GM10248 (cell line): ENCODE measurements at regions not wholly inside any gene's neighbourhood (a gene's known extent, or its start where the extent isn't known, plus 50 kb on each side); places are given as distances from the start of the nearest gene placed in this dataset.

Experiments
- CTCF ChIA-PET: fragments of 300-600 bp; sonication (Branson Sonifier 250); formaldehyde crosslinking; extraction: SDS; loops from one replicate; lab custom pipeline; 2021; ENCODE audit warnings: antibody characterized with exemption; lab: Yijun Ruan, JAX
- POLR2A ChIA-PET: fragments of 350-650 bp; sonication (Branson Sonifier 250); formaldehyde crosslinking; extraction: SDS; loops from one replicate; lab custom pipeline; 2020; ENCODE audit warnings: antibody characterized with exemption; lab: Yijun Ruan, JAX
- DNase-seq: peaks from one replicate; pipeline ENCODE4 v3.0.0; 2012; ENCODE audit errors: extremely low spot score
- TF ChIP-seq, protein P1 (sequence below): IDR thresholded peaks from 2 replicates; pipeline ENCODE4 v1.5.1; 2012; ENCODE audit warnings: mild to moderate bottlenecking, low read depth; ENCODE audit errors: extremely low read depth, missing control alignments, control extremely low read depth

DNA sequence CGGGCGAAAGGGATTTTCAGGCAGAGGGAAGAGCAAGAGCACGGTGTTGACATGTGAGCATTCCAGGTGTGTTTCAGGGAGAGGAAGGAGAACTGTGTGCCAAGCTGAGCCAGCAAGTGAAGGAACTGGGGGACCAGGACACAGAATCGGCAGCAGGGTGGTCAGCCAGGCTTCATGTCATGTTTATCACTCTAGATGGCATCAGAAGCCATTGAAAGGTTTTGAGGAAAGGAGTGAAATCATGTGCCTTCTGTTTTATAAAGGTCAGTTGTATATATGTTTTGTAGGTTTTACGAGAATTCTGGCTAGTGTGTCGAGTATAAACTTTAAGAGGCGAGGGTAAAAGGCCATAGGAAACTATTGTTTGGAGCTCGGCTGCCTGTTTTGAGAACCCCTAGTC is 682.3 kb downstream of the TRIML1 start:
- ChIA-PET CTCF (no interaction called here), POLR2A (no interaction called here)
- no peak for DNase-seq
- TF ChIP-seq, protein P1, sequence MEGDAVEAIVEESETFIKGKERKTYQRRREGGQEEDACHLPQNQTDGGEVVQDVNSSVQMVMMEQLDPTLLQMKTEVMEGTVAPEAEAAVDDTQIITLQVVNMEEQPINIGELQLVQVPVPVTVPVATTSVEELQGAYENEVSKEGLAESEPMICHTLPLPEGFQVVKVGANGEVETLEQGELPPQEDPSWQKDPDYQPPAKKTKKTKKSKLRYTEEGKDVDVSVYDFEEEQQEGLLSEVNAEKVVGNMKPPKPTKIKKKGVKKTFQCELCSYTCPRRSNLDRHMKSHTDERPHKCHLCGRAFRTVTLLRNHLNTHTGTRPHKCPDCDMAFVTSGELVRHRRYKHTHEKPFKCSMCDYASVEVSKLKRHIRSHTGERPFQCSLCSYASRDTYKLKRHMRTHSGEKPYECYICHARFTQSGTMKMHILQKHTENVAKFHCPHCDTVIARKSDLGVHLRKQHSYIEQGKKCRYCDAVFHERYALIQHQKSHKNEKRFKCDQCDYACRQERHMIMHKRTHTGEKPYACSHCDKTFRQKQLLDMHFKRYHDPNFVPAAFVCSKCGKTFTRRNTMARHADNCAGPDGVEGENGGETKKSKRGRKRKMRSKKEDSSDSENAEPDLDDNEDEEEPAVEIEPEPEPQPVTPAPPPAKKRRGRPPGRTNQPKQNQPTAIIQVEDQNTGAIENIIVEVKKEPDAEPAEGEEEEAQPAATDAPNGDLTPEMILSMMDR: no peak

DNA sequence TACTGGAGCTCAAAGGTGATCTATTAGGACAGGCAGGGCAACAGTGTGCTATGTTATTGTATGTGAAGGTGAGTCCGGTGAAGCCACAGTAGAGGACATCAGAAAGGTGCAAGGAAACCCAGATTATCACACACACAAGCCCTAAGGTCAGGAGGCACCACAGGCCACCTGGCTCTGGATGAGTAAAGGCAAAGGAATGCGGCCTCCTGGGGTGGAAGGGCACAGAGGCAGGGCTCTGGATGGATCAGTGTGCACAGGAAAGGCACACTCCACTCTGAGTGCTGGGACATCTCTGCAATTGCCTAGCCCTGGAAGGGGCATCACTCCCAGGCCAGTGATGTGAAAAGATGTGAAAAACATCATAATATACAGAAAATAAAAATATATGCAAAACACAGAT is 683.5 kb downstream of the TRIML1 start:
- TF ChIP-seq, protein P1: no peak
- ChIA-PET POLR2A (no interaction called here), CTCF (no interaction called here)
- no peak for DNase-seq

GRCh38 chr4:188824553-188824952 is 685.3 kb downstream of the TRIML1 start:
- ChIA-PET POLR2A (no interaction called here), CTCF (no interaction called here)

DNA sequence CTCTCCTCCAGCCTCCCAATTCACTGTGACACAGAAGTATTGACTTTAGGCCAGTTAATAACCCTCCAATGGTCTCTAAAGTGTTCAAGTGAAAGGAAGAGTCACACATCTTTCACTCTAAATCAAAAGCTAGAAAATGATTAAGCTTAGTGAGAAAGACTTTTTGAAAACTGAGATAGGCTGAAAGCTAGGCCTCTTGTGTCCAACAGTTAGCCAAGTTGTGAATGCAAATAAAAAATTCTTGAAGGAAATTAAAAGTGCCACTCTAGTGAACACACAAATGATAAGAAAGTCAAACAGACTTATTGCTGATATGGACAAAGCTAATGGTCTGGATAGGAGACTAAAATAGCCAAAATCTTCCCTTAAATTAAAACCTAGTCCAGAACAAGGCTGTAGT is 687.2 kb downstream of the TRIML1 start:
- DNase-seq: no peak
- ChIA-PET CTCF (no interaction called here), POLR2A (no interaction called here)
- TF ChIP-seq, protein P1: no peak

More at GRCh38 chr4:188824553-188824952, 685.3 kb downstream of the TRIML1 start:
- no peak for DNase-seq
- TF ChIP-seq, protein P1: no peak

DNA sequence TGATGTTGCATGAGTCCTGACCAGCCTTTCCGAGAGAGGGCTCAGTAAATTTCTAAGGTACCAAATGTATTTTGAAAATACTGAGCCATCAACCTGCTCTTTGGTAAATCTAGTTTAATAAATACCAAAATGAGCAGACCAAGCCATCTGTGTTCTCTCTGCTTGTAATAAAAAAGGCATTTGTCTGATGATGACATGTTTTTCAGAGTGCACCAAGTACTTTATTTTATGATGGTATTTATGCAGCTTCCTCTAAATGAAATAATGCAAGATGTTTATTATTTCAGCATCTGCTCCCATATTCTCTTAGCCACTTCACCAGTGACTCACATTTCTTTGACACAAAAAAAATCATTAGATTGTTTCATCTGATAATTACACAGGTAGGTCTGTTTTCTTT is 700.5 kb downstream of the TRIML1 start:
- POLR2A ChIA-PET: no interaction called here
- DNase-seq: no peak
- TF ChIP-seq, protein P1: no peak
- CTCF ChIA-PET: no interaction called here

DNA sequence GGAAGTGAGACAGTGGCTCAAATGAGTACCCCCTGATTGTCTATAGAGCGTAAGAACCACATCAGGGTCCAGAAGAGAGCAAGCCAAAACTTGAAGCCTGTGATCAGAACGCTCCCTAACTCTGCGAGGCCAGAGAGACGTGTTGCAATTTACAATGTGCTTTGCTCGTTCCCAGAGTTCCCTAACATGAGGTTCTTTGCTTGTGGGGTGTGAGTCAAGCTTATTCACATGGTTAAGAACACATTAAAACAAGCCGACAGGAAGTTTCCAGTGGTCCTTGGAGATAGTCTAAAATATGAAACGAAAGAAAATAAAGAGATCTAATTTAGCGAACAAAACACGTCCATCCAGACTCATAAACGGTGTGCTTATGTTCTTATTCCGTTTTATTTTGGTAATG is 702.3 kb downstream of the TRIML1 start:
- CTCF ChIA-PET: no interaction called here
- DNase-seq: no peak
- POLR2A ChIA-PET: no interaction called here
- TF ChIP-seq, protein P1: no peak

- POLR2A ChIA-PET: no interaction called here
- DNase-seq: no peak
- CTCF ChIA-PET: interaction anchor here (1.4 kb wide), 1 partner anchor 11 kb away, joined by 3 read pairs; no protein-coding TSS in a partner anchor
- TF ChIP-seq, protein P1: no peak
Observed at GRCh38 chr4:188854436-188854835, 715.2 kb downstream of the TRIML1 start.
